Mesenchymal stem cell (in vitro differentiated cells and primary cell): ENCODE measurements at regions not wholly inside any gene's neighbourhood (a gene's known extent, or its start where the extent isn't known, plus 50 kb on each side); places are given as distances from the start of the nearest gene placed in this dataset.

Experiments used
- DNase-seq: peaks from one replicate; pipeline ENCODE4 v3.0.0-alpha.2; 2013
- H2AFZ ChIP-seq: one replicate; pipeline ENCODE4 v1.6.1; 2013; ENCODE audit warnings: low read depth, mild to moderate bottlenecking, control low read depth, inconsistent platforms, low read length, moderate library complexity
- H2AK5ac ChIP-seq: 2 replicates; pipeline ENCODE4 v1.6.1; 2013; ENCODE audit warnings: low read length, moderate library complexity, mild to moderate bottlenecking, inconsistent platforms; ENCODE audit not compliant: severe bottlenecking
- H2BK120ac ChIP-seq: one replicate; pipeline ENCODE4 v1.6.1; 2013; ENCODE audit warnings: low read depth, mild to moderate bottlenecking, inconsistent platforms, low read length, moderate library complexity
- H2BK12ac ChIP-seq, 2 experiments: one replicate each; pipeline ENCODE4 v1.6.1; 2013; ENCODE audit warnings: inconsistent platforms in 2 of 2, low read length in 2 of 2, mild to moderate bottlenecking in 2 of 2, moderate library complexity in 2 of 2, control low read depth in 1 of 2
- H2BK15ac ChIP-seq: one replicate; pipeline ENCODE4 v1.6.1; 2013; ENCODE audit warnings: mild to moderate bottlenecking, low read depth, inconsistent platforms; ENCODE audit not compliant: poor library complexity, severe bottlenecking
- H2BK5ac ChIP-seq: 2 replicates; pipeline ENCODE4 v1.6.1; 2013; ENCODE audit warnings: low read depth, mild to moderate bottlenecking, low read length, control low read depth, inconsistent platforms; ENCODE audit not compliant: poor library complexity, severe bottlenecking
- H3K14ac ChIP-seq, 2 experiments: one replicate each; pipeline ENCODE4 v1.6.1; 2013; ENCODE audit warnings: inconsistent platforms in 2 of 2, low read length in 2 of 2, control low read depth in 1 of 2, mild to moderate bottlenecking in 1 of 2, moderate library complexity in 1 of 2
- H3K18ac ChIP-seq, 2 experiments: one replicate each; pipeline ENCODE4 v1.6.1; 2013; ENCODE audit warnings: inconsistent platforms in 2 of 2, low read length in 2 of 2, control low read depth in 1 of 2, low read depth in 1 of 2, mild to moderate bottlenecking in 1 of 2
- H3K23ac ChIP-seq, 2 experiments: one replicate each; pipeline ENCODE4 v1.6.1; 2013; ENCODE audit warnings: inconsistent platforms in 2 of 2, low read length in 2 of 2, mild to moderate bottlenecking in 2 of 2, moderate library complexity in 2 of 2, control low read depth in 1 of 2
- H3K27ac ChIP-seq: 2 replicates; pipeline ENCODE4 v1.5.1; 2013; ENCODE audit warnings: mild to moderate bottlenecking, moderate library complexity, low read length, control low read depth, inconsistent platforms; ENCODE audit not compliant: poor library complexity, severe bottlenecking
- H3K27me3 ChIP-seq, 2 experiments: 2 replicates each; pipeline versions ENCODE4 v1.6.1 to v1.7.0; 2013; ENCODE audit warnings: low read length in 2 of 2, mild to moderate bottlenecking in 2 of 2, moderate library complexity in 2 of 2, control low read depth in 1 of 2, inconsistent platforms in 1 of 2; ENCODE audit not compliant: control insufficient read depth in 1 of 2, insufficient read depth in 1 of 2
- H3K36me3 ChIP-seq, 2 experiments: 2 replicates each; pipeline versions ENCODE4 v1.6.1 to v1.7.0; 2013; ENCODE audit warnings: low read length in 2 of 2, control low read depth in 1 of 2, inconsistent platforms in 1 of 2, low read depth in 1 of 2, mild to moderate bottlenecking in 1 of 2; ENCODE audit not compliant: insufficient read depth in 2 of 2, control insufficient read depth in 1 of 2
- H3K4ac ChIP-seq, 2 experiments: one replicate each; pipeline ENCODE4 v1.6.1; 2013; ENCODE audit warnings: inconsistent platforms in 2 of 2, low read length in 2 of 2, mild to moderate bottlenecking in 2 of 2, moderate library complexity in 2 of 2, control low read depth in 1 of 2, low read depth in 1 of 2
- H3K4me1 ChIP-seq: 2 replicates; pipeline ENCODE4 v1.6.1; 2013; ENCODE audit warnings: low read depth, low read length, control low read depth; ENCODE audit not compliant: control insufficient read depth, insufficient read depth
- H3K4me2 ChIP-seq: 2 replicates; pipeline ENCODE4 v1.6.1; 2013; ENCODE audit warnings: low read length, mild to moderate bottlenecking, inconsistent platforms; ENCODE audit not compliant: poor library complexity, severe bottlenecking
- H3K4me3 ChIP-seq, 2 experiments: 2 replicates each; pipeline versions ENCODE4 v1.5.1 to v1.7.0; 2013; ENCODE audit warnings: low read length in 2 of 2, mild to moderate bottlenecking in 2 of 2, control low read depth in 1 of 2, low read depth in 1 of 2; ENCODE audit not compliant: insufficient read depth in 1 of 2
- H3K79me1 ChIP-seq: replicated peaks from 2 replicates; pipeline ENCODE4 v1.6.1; 2013; ENCODE audit warnings: mild to moderate bottlenecking, control low read depth, low read length, inconsistent platforms; ENCODE audit not compliant: poor library complexity, severe bottlenecking
- H3K9ac ChIP-seq: 2 replicates; pipeline ENCODE4 v1.7.0; 2013; ENCODE audit warnings: mild to moderate bottlenecking, low read length, moderate library complexity
- H3K9me3 ChIP-seq: 2 replicates; pipeline ENCODE4 v1.7.0; 2013; ENCODE audit warnings: mild to moderate bottlenecking, low read length; ENCODE audit not compliant: control insufficient read depth
- H4K8ac ChIP-seq: one replicate; pipeline ENCODE4 v1.6.1; 2013; ENCODE audit warnings: inconsistent platforms, mild to moderate bottlenecking, low read length, moderate library complexity
- H4K91ac ChIP-seq: one replicate; pipeline ENCODE4 v1.6.1; 2013; ENCODE audit warnings: mild to moderate bottlenecking, low read length, inconsistent platforms
- WGBS: methylation state at CpG from one replicate; pipeline ENCODE4 v1.1.7; 2013; ENCODE audit warnings: mixed read lengths; 5-methylcytosine and 5-hydroxymethylcytosine counted together

- Histone ChIP-seq H2AFZ (no peak overlapping the region), H3K23ac (no peak overlapping the region), H4K8ac (no peak overlapping the region), H3K9ac (no peak overlapping the region), H3K9me3 (no peaks in the 10 kb centered on the region), H3K4me3 (no peak overlapping the region), H3K4ac (no peak overlapping the region), H2BK12ac (no peak overlapping the region), H4K91ac (no peak overlapping the region), H3K79me1 (no peaks in the 10 kb centered on the region), H3K36me3 (no peaks in the 10 kb centered on the region), H3K18ac (no peak overlapping the region), H3K27me3 (no peaks in the 10 kb centered on the region), H2BK15ac (no peak overlapping the region), H3K4me2 (no peak overlapping the region), H2AK5ac (no peak overlapping the region), H3K14ac (no peak overlapping the region), H3K4me1 (no peaks in the 10 kb centered on the region), H2BK5ac (no peak overlapping the region), H2BK120ac (no peak overlapping the region), H3K27ac (no peak overlapping the region)
- no peak for DNase-seq
- 85% methylated on average over 3 of the region's 3 CpGs for WGBS
Measured at GRCh38 chr6:125392682-125393081, 90.9 kb upstream of the HDDC2 start.

- no peaks in the 10 kb centered on the region for H3K9me3 ChIP-seq
- no peak overlapping the region for H3K18ac ChIP-seq
- peak; percentile 13 for DNase-seq
- H3K79me1 ChIP-seq: no peaks in the 10 kb centered on the region
- no peak overlapping the region for H2BK12ac ChIP-seq
- H3K4me1 ChIP-seq: no peaks in the 10 kb centered on the region
- no peak overlapping the region for H2BK5ac ChIP-seq
- H2AK5ac ChIP-seq: no peak overlapping the region
- H2BK15ac ChIP-seq: no peak overlapping the region
- H3K36me3 ChIP-seq: no peaks in the 10 kb centered on the region
- H3K23ac ChIP-seq: no peak overlapping the region
- no peak overlapping the region for H3K4ac ChIP-seq
- H3K14ac ChIP-seq: no peak overlapping the region
- H3K4me2 ChIP-seq: no peak overlapping the region
- no peaks in the 10 kb centered on the region for H3K27me3 ChIP-seq
- H3K9ac ChIP-seq: no peak overlapping the region
- H2AFZ ChIP-seq: no peak overlapping the region
- no peak overlapping the region for H3K4me3 ChIP-seq
- no peak overlapping the region for H4K8ac ChIP-seq
- H3K27ac ChIP-seq: no peak overlapping the region
- H2BK120ac ChIP-seq: no peak overlapping the region
- H4K91ac ChIP-seq: no peak overlapping the region
- WGBS: no CpG with 5 or more reads among the region's 1 CpG
Measured at GRCh38 chr6:125393449-125393858, 91.7 kb upstream of the HDDC2 start.

GRCh38 chr6:125406741-125407140, 105.0 kb upstream of the HDDC2 start:
- H3K14ac ChIP-seq: no peak overlapping the region
- H4K91ac ChIP-seq: no peak overlapping the region
- no peaks in the 10 kb centered on the region for H3K36me3 ChIP-seq

GRCh38 chr6:125414507-125414906, 112.7 kb upstream of the HDDC2 start:
- H3K36me3 ChIP-seq: no peaks in the 10 kb centered on the region
- H3K9me3 ChIP-seq: no peaks in the 10 kb centered on the region
- H4K91ac ChIP-seq: no peak overlapping the region
- no peaks in the 10 kb centered on the region for H3K79me1 ChIP-seq
- H3K4me3 ChIP-seq: no peak overlapping the region
- H3K27ac ChIP-seq: no peak overlapping the region
- H3K4ac ChIP-seq: no peak overlapping the region
- no peak overlapping the region for H2BK12ac ChIP-seq
- H4K8ac ChIP-seq: no peak overlapping the region
- H3K14ac ChIP-seq: no peak overlapping the region
- 58% methylated on average over 1 of the region's 2 CpGs for WGBS
- H2BK120ac ChIP-seq: no peak overlapping the region
- no peak overlapping the region for H2BK15ac ChIP-seq
- H3K4me1 ChIP-seq: no peaks in the 10 kb centered on the region
- H3K23ac ChIP-seq: no peak overlapping the region
- H2AK5ac ChIP-seq: no peak overlapping the region
- H2BK5ac ChIP-seq: no peak overlapping the region
- no peaks in the 10 kb centered on the region for H3K27me3 ChIP-seq
- no peak overlapping the region for H3K4me2 ChIP-seq
- no peak overlapping the region for H2AFZ ChIP-seq
- H3K18ac ChIP-seq: no peak overlapping the region
- DNase-seq: no peak
- H3K9ac ChIP-seq: no peak overlapping the region

More at GRCh38 chr6:125406741-125407140, 105.0 kb upstream of the HDDC2 start:
- no peak overlapping the region for H3K9ac ChIP-seq
- no peaks in the 10 kb centered on the region for H3K9me3 ChIP-seq
- H3K18ac ChIP-seq: no peak overlapping the region
- no peak overlapping the region for H2BK12ac ChIP-seq
- H3K4me1 ChIP-seq: no peaks in the 10 kb centered on the region
- no peak overlapping the region for H4K8ac ChIP-seq
- H2BK15ac ChIP-seq: no peak overlapping the region
- H3K4ac ChIP-seq: no peak overlapping the region
- H3K4me3 ChIP-seq: no peak overlapping the region
- H3K79me1 ChIP-seq: no peaks in the 10 kb centered on the region
- no peak for DNase-seq
- no peak overlapping the region for H3K27ac ChIP-seq
- no peak overlapping the region for H2BK5ac ChIP-seq
- H2AK5ac ChIP-seq: no peak overlapping the region
- no peak overlapping the region for H2AFZ ChIP-seq
- no peak overlapping the region for H2BK120ac ChIP-seq
- no peak overlapping the region for H3K4me2 ChIP-seq
- H3K23ac ChIP-seq: no peak overlapping the region
- H3K27me3 ChIP-seq: no peaks in the 10 kb centered on the region
- no CpG with 5 or more reads among the region's 1 CpG for WGBS
